Endothelial cell of umbilical vein (primary cell): ENCODE measurements at regions not wholly inside any gene's neighbourhood (a gene's known extent, or its start where the extent isn't known, plus 50 kb on each side); places are given as distances from the start of the nearest gene placed in this dataset.

ENCODE experiments used
- BruUV-seq: library from RNA; stranded (reverse); fragments of 400-500 nt; replicated peaks from 2 replicates; lab custom pipeline; 2021; lab: Mats Ljungman, UMichigan
- CTCF ChIA-PET: fragments of 300-600, 350-600 bp; sonication (Branson Sonifier 250); formaldehyde crosslinking; loops from one replicate; lab custom pipeline; 2021; ENCODE audit warnings: antibody characterized with exemption, inconsistent platforms; lab: Charles Lee
- POLR2A ChIA-PET: fragments of 300-600, 350-600 bp; sonication (Branson Sonifier 250); formaldehyde crosslinking; loops from one replicate; lab custom pipeline; 2021; ENCODE audit warnings: antibody characterized with exemption, inconsistent platforms; lab: Charles Lee
- DNase-seq: peaks from one replicate; pipeline ENCODE4 v3.0.0-alpha.2; 2011; ENCODE audit warnings: low read depth, low spot score
- FAIRE-seq: peaks from 2 replicates; lab custom pipeline; 2011; peaks lifted over from hg19 to GRCh38; lab: Jason Lieb, UNC
- H2AFZ ChIP-seq: 2 replicates; pipeline ENCODE4 v1.6.0; 2012; ENCODE audit warnings: low read depth, low read length, control low read depth, inconsistent platforms
- H3K27ac ChIP-seq: 2 replicates; pipeline ENCODE4 v1.5.1; 2011; ENCODE audit warnings: low read depth, mild to moderate bottlenecking, control low read depth, low read length, moderate library complexity; ENCODE audit not compliant: insufficient read depth
- H3K27me3 ChIP-seq, 2 experiments: 2 replicates each; pipeline versions ENCODE4 v1.6.0 to v1.6.1; 2011; ENCODE audit warnings: low read length in 2 of 2, mixed read lengths in 1 of 2; ENCODE audit not compliant: control insufficient read depth in 2 of 2, insufficient read depth in 2 of 2
- H3K36me3 ChIP-seq, 2 experiments: 2 replicates in 1 of 2; 3 replicates in 1 of 2; pipeline ENCODE4 v1.5.1; 2011; ENCODE audit warnings: low read length in 2 of 2, mild to moderate bottlenecking in 1 of 2, moderate library complexity in 1 of 2; ENCODE audit not compliant: control insufficient read depth in 2 of 2, insufficient read depth in 2 of 2; ENCODE audit errors: extremely low read depth in 1 of 2
- H3K4me1 ChIP-seq: 3 replicates; pipeline ENCODE4 v1.5.1; 2011; ENCODE audit warnings: mild to moderate bottlenecking, low read length; ENCODE audit not compliant: control insufficient read depth, insufficient read depth; ENCODE audit errors: extremely low read depth
- H3K4me2 ChIP-seq: 2 replicates; pipeline ENCODE4 v1.6.1; 2011; ENCODE audit warnings: low read length, control low read depth, mixed read lengths; ENCODE audit not compliant: insufficient read depth
- H3K4me3 ChIP-seq, 3 experiments: fragments of 200-600 bp in 1 of 3; sonication (generic), shearing (Covaris generic) in 1 of 3; replicated peaks in 1 of 3; 2 replicates each; pipeline ENCODE4 v1.5.1; 2011 to 2016; ENCODE audit warnings: control low read depth in 3 of 3, low read length in 3 of 3, mild to moderate bottlenecking in 2 of 3, inconsistent platforms in 1 of 3, low read depth in 1 of 3, moderate library complexity in 1 of 3; ENCODE audit not compliant: insufficient read depth in 1 of 3
- H3K79me2 ChIP-seq: 2 replicates; pipeline ENCODE4 v1.6.0; 2012; ENCODE audit warnings: low read length, inconsistent platforms; ENCODE audit not compliant: control insufficient read depth, insufficient read depth
- H3K9ac ChIP-seq: replicated peaks from 2 replicates; pipeline ENCODE3; 2011; ENCODE audit warnings: low read length, control low read depth; ENCODE audit not compliant: insufficient read depth; ENCODE audit errors: extremely low read depth
- H3K9me1 ChIP-seq: replicated peaks from 3 replicates; pipeline ENCODE4 v1.6.0; 2011; ENCODE audit warnings: mild to moderate bottlenecking, low read length; ENCODE audit not compliant: control insufficient read depth, insufficient read depth; ENCODE audit errors: extremely low read depth
- H3K9me3 ChIP-seq: replicated peaks from 2 replicates; pipeline ENCODE4 v1.5.1; 2012; ENCODE audit warnings: low read length, inconsistent platforms; ENCODE audit not compliant: control insufficient read depth, insufficient read depth
- H4K20me1 ChIP-seq: replicated peaks from 2 replicates; pipeline ENCODE3; 2011; ENCODE audit warnings: mild to moderate bottlenecking, low read length; ENCODE audit not compliant: control insufficient read depth, insufficient read depth; ENCODE audit errors: extremely low read depth
- EZH2 ChIP-seq: IDR thresholded peaks from 2 replicates; pipeline ENCODE4 v1.6.1; 2012; ENCODE audit warnings: borderline replicate concordance, low read depth, mild to moderate bottlenecking, moderate library complexity, low read length, inconsistent platforms; ENCODE audit not compliant: severe bottlenecking
- FOS ChIP-seq: IDR thresholded peaks from 2 replicates; pipeline ENCODE4 v1.6.1; 2011; ENCODE audit warnings: mild to moderate bottlenecking, low read length, moderate library complexity, borderline replicate concordance; ENCODE audit not compliant: insufficient read depth
- GATA2 ChIP-seq: IDR thresholded peaks from 2 replicates; pipeline ENCODE4 v1.7.0; 2011; ENCODE audit warnings: low read depth, mild to moderate bottlenecking, moderate library complexity, mixed read lengths, low read length; ENCODE audit not compliant: insufficient read length, insufficient read depth
- JUN ChIP-seq: IDR thresholded peaks from 2 replicates; pipeline ENCODE4 v1.6.1; 2011; ENCODE audit warnings: borderline replicate concordance, low read depth; ENCODE audit not compliant: insufficient read length, insufficient read depth
- MYC ChIP-seq: IDR thresholded peaks from one replicate; pipeline ENCODE4 v1.6.1; 2011; ENCODE audit warnings: mild to moderate bottlenecking, low read depth, low read length
- POLR2A ChIP-seq: IDR thresholded peaks from 2 replicates; pipeline ENCODE4 v1.6.1; 2012; ENCODE audit warnings: low read depth, mild to moderate bottlenecking, control low read depth, low read length
- POLR2AphosphoS5 ChIP-seq: IDR thresholded peaks from 2 replicates; pipeline ENCODE4 v1.6.1; 2012; ENCODE audit warnings: low read depth, mild to moderate bottlenecking, control low read depth, low read length, moderate library complexity; ENCODE audit not compliant: insufficient read depth
- dilution Hi-C: fragments of 300-500 bp; cut with MboI; formaldehyde crosslinking; loops from one replicate; pipeline ENCODE4 v1.15.0; 2019; ENCODE audit warnings: low sequenced_read_pairs; ENCODE audit not compliant: extremely low pct_ligation_motif_present
- intact Hi-C: fragments of 100-400 bp; cut with micrococcal nuclease; formaldehyde crosslinking; loops from one replicate; pipeline ENCODE4 v1.10.0; 2022
- TF ChIP-seq, protein P1 (sequence below): IDR thresholded peaks from 2 replicates; pipeline ENCODE4 v1.6.1; 2011; ENCODE audit not compliant: insufficient read depth, insufficient read length
- TF ChIP-seq, protein P2 (sequence below), 2 donors: IDR thresholded peaks; 1 replicate in 1 of 2; 2 replicates in 1 of 2; pipeline ENCODE4 v1.5.1; 2011; ENCODE audit warnings: low read length in 2 of 2, mild to moderate bottlenecking in 2 of 2, moderate library complexity in 2 of 2, control low read depth in 1 of 2, inconsistent platforms in 1 of 2, low read depth in 1 of 2; ENCODE audit not compliant: insufficient read depth in 1 of 2; ENCODE audit errors: extremely low read depth in 1 of 2

DNA sequence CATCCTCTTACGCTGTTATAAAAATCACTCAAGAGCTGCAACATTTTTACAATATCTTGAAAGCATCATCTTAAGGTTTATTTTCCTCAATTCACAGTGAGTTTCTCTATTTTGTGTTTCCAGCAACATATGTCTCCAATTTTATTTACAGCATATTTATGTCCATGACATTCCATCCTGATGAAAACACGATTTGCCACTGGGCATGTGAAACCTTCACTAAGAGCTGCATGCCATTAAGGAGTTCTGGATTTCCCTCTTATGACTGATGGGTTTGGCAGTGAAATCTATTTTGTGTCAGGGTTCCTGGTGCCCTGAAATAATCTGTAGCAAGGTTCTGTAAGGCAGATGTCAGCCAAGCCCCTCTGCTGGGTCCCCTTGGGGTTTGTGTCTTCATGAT lies 527.6 kb upstream of the KLF12 start:
- intact Hi-C loops (no loop called here), dilution Hi-C loops (no loop called here)
- BruUV-seq = no TSS peak
- H2AFZ ChIP-seq = no peak overlapping the region
- no peak for DNase-seq
- H4K20me1 ChIP-seq = no peaks in the 10 kb centered on the region
- H3K4me3 ChIP-seq = no peak overlapping the region
- H3K4me1 ChIP-seq = no peaks in the 10 kb centered on the region
- H3K36me3 ChIP-seq = no peaks in the 10 kb centered on the region
- CTCF ChIA-PET = interaction anchor here (0.6 kb wide), 2 partner anchors 116 to 702 kb away, joined by 3 read pairs; no protein-coding TSS in a partner anchor
- no peaks in the 10 kb centered on the region for H3K9me1 ChIP-seq
- TF ChIP-seq POLR2A (no peak), GATA2 (no peak), EZH2 (no peak), FOS (no peak), JUN (no peak), POLR2AphosphoS5 (no peak), MYC (no peak)
- TF ChIP-seq, protein P1, sequence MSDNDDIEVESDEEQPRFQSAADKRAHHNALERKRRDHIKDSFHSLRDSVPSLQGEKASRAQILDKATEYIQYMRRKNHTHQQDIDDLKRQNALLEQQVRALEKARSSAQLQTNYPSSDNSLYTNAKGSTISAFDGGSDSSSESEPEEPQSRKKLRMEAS = no peak
- TF ChIP-seq, protein P2, sequence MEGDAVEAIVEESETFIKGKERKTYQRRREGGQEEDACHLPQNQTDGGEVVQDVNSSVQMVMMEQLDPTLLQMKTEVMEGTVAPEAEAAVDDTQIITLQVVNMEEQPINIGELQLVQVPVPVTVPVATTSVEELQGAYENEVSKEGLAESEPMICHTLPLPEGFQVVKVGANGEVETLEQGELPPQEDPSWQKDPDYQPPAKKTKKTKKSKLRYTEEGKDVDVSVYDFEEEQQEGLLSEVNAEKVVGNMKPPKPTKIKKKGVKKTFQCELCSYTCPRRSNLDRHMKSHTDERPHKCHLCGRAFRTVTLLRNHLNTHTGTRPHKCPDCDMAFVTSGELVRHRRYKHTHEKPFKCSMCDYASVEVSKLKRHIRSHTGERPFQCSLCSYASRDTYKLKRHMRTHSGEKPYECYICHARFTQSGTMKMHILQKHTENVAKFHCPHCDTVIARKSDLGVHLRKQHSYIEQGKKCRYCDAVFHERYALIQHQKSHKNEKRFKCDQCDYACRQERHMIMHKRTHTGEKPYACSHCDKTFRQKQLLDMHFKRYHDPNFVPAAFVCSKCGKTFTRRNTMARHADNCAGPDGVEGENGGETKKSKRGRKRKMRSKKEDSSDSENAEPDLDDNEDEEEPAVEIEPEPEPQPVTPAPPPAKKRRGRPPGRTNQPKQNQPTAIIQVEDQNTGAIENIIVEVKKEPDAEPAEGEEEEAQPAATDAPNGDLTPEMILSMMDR (IDR thresholded peaks at IDR 0.05; ENCODE audit: extremely low read depth in 1 of 2, insufficient read depth in 1 of 2, low read depth in 1 of 2, low read length in 2 of 2) = no peak
- FAIRE-seq = no peak
- POLR2A ChIA-PET = no interaction called here
- no peak overlapping the region for H3K4me2 ChIP-seq
- H3K27me3 ChIP-seq = no peaks in the 10 kb centered on the region
- no peaks in the 10 kb centered on the region for H3K9me3 ChIP-seq
- no peaks in the 10 kb centered on the region for H3K79me2 ChIP-seq
- H3K9ac ChIP-seq = no peak overlapping the region
- H3K27ac ChIP-seq = no peak overlapping the region
